Panc1 (cell line): ENCODE measurements at regions not wholly inside any gene's neighbourhood (a gene's known extent, or its start where the extent isn't known, plus 50 kb on each side); places are given as distances from the start of the nearest gene placed in this dataset.

Experiments
- ATAC-seq: fragments of 200-7000 bp; cut with Tn5 transposase; 2 replicates; pipeline ENCODE4 v1.9.1; 2020; ENCODE audit warnings: mild to moderate bottlenecking, moderate library complexity
- BruUV-seq: library from RNA; stranded (reverse); fragments of 400-500 nt; replicated peaks from 2 replicates; lab custom pipeline; 2021; lab: Mats Ljungman, UMichigan
- CTCF ChIA-PET: fragments of 300-600 bp; sonication (Branson Sonifier 250); formaldehyde crosslinking; loops from one replicate; lab custom pipeline; 2022; ENCODE audit warnings: antibody characterized with exemption; lab: Charles Lee
- POLR2A ChIA-PET: fragments of 300-600 bp; sonication (Branson Sonifier 250); formaldehyde crosslinking; loops from one replicate; lab custom pipeline; 2022; ENCODE audit warnings: antibody characterized with exemption; lab: Charles Lee
- DNase-seq: peaks from one replicate; pipeline ENCODE4 v3.0.0-alpha.2; 2010; ENCODE audit warnings: low read depth, low spot score
- H3K27ac ChIP-seq: 2 replicates; pipeline ENCODE4 v1.5.1; 2011; ENCODE audit warnings: mild to moderate bottlenecking, low read length, inconsistent platforms
- H3K27me3 ChIP-seq: fragments of 200-500 bp; sonication (Bioruptor generic); 2 replicates; pipeline ENCODE4 v1.6.0; 2014; ENCODE audit warnings: low read length, inconsistent platforms; ENCODE audit not compliant: control insufficient read depth, insufficient read depth
- H3K36me3 ChIP-seq: fragments of 200-500 bp; sonication (Bioruptor generic); 2 replicates; pipeline ENCODE4 v1.5.1; 2014; ENCODE audit warnings: inconsistent platforms, mild to moderate bottlenecking, low read length, moderate library complexity; ENCODE audit not compliant: control insufficient read depth, insufficient read depth
- H3K4me1 ChIP-seq: 2 replicates; pipeline ENCODE4 v1.5.1; 2011; ENCODE audit warnings: inconsistent platforms, mild to moderate bottlenecking, low read length, moderate library complexity; ENCODE audit not compliant: control insufficient read depth, insufficient read depth
- H3K4me3 ChIP-seq, 2 experiments: 2 replicates each; pipeline ENCODE4 v1.5.1; 2011 to 2012; ENCODE audit warnings: low read depth in 2 of 2, low read length in 2 of 2, mild to moderate bottlenecking in 2 of 2, inconsistent platforms in 1 of 2, moderate library complexity in 1 of 2
- H3K9me3 ChIP-seq: fragments of 200-500 bp; sonication (Bioruptor generic); 2 replicates; pipeline ENCODE4 v1.5.1; 2014; ENCODE audit warnings: low read depth, mild to moderate bottlenecking, inconsistent platforms, low read length, moderate library complexity; ENCODE audit not compliant: control insufficient read depth, insufficient read depth
- CTCF ChIP-seq: fragments of 450-650 bp; IDR thresholded peaks from 2 replicates; pipeline ENCODE4 v1.5.1; 2017; ENCODE audit warnings: mild to moderate bottlenecking
- POLR2AphosphoS5 ChIP-seq: IDR thresholded peaks from 2 replicates; pipeline ENCODE4 v1.6.1; 2012; ENCODE audit warnings: mild to moderate bottlenecking, low read depth, low read length, moderate library complexity
- SIN3A ChIP-seq: IDR thresholded peaks from 2 replicates; pipeline ENCODE4 v1.6.1; 2012; ENCODE audit warnings: low read depth, mild to moderate bottlenecking, low read length, moderate library complexity, borderline replicate concordance; ENCODE audit not compliant: insufficient read depth
- TCF7L2 ChIP-seq: IDR thresholded peaks from 2 replicates; pipeline ENCODE4 v1.6.1; 2011; ENCODE audit warnings: mild to moderate bottlenecking, low read depth, low read length, inconsistent platforms
- in situ Hi-C: cut with HindIII; loops from 2 replicates; pipeline ENCODE4 v1.10.0; 2016; ENCODE audit warnings: low sequenced_read_pairs, low pct_unique_long_range_greater_than_20kb
- intact Hi-C: fragments of 100-400 bp; cut with micrococcal nuclease; formaldehyde crosslinking; loops from one replicate; pipeline ENCODE4 v1.10.0; 2022; ENCODE audit not compliant: unreplicated experiment
- TF ChIP-seq, protein P1 (sequence below), 2 experiments: IDR thresholded peaks; 2 replicates each; pipeline ENCODE4 v1.6.1; 2011 to 2012; ENCODE audit warnings: low read depth in 2 of 2, control low read depth in 1 of 2, low read length in 1 of 2, mild to moderate bottlenecking in 1 of 2, moderate library complexity in 1 of 2; ENCODE audit not compliant: insufficient read depth in 1 of 2

- no peaks in the 10 kb centered on the region for H3K9me3 ChIP-seq
These were observed 467.5 kb downstream of the DTWD2 start for GRCh38 chr5:118520771-118521415.

GRCh38 chr5:118519466-118519865 is 468.9 kb downstream of the DTWD2 start:
- intact Hi-C loops, result no loop called here
- POLR2A ChIA-PET, result no interaction called here
- CTCF ChIA-PET, result no interaction called here
- ATAC-seq (no peak), DNase-seq (no peak)
- Histone ChIP-seq H3K9me3 (no peaks in the 10 kb centered on the region), H3K27me3 (no peaks in the 10 kb centered on the region), H3K27ac (no peak overlapping the region), H3K4me3 (no peak overlapping the region), H3K4me1 (no peaks in the 10 kb centered on the region; the same call in 1 of the 2 replicates), H3K36me3 (no peaks in the 10 kb centered on the region)
- BruUV-seq, result no TSS peak
- in situ Hi-C loops, result no loop called here
- no peak for TF ChIP-seq SIN3A
- TF ChIP-seq POLR2AphosphoS5, result no peak
- TF ChIP-seq TCF7L2, result no peak
- TF ChIP-seq CTCF, result no peak
- TF ChIP-seq, protein P1, sequence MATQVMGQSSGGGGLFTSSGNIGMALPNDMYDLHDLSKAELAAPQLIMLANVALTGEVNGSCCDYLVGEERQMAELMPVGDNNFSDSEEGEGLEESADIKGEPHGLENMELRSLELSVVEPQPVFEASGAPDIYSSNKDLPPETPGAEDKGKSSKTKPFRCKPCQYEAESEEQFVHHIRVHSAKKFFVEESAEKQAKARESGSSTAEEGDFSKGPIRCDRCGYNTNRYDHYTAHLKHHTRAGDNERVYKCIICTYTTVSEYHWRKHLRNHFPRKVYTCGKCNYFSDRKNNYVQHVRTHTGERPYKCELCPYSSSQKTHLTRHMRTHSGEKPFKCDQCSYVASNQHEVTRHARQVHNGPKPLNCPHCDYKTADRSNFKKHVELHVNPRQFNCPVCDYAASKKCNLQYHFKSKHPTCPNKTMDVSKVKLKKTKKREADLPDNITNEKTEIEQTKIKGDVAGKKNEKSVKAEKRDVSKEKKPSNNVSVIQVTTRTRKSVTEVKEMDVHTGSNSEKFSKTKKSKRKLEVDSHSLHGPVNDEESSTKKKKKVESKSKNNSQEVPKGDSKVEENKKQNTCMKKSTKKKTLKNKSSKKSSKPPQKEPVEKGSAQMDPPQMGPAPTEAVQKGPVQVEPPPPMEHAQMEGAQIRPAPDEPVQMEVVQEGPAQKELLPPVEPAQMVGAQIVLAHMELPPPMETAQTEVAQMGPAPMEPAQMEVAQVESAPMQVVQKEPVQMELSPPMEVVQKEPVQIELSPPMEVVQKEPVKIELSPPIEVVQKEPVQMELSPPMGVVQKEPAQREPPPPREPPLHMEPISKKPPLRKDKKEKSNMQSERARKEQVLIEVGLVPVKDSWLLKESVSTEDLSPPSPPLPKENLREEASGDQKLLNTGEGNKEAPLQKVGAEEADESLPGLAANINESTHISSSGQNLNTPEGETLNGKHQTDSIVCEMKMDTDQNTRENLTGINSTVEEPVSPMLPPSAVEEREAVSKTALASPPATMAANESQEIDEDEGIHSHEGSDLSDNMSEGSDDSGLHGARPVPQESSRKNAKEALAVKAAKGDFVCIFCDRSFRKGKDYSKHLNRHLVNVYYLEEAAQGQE (IDR thresholded peaks at IDR 0.05; ENCODE audit: insufficient read depth in 1 of 2, low read depth in 2 of 2, low read length in 1 of 2), result no peak

More at GRCh38 chr5:118520771-118521415, 467.5 kb downstream of the DTWD2 start:
- CTCF ChIA-PET, result no interaction called here
- DNase-seq, result no peak
- H3K27ac ChIP-seq, result no peak overlapping the region
- no peaks in the 10 kb centered on the region; the same call in 1 of the 2 replicates for H3K4me1 ChIP-seq
- in situ Hi-C loops, result no loop called here
- H3K4me3 ChIP-seq, result no peak overlapping the region
- H3K36me3 ChIP-seq, result no peaks in the 10 kb centered on the region
- no peaks in the 10 kb centered on the region for H3K27me3 ChIP-seq
- BruUV-seq, result no TSS peak
- POLR2A ChIA-PET, result no interaction called here
- no peak for ATAC-seq
- intact Hi-C loops, result no loop called here
- TF ChIP-seq SIN3A (no peak), TCF7L2 (no peak), POLR2AphosphoS5 (no peak), CTCF (no peak)
- TF ChIP-seq, protein P1 (IDR thresholded peaks at IDR 0.05; ENCODE audit: insufficient read depth in 1 of 2, low read depth in 2 of 2, low read length in 1 of 2), result no peak
